ENCODE measurements at regions not wholly inside any gene's neighbourhood (a gene's known extent, or its start where the extent isn't known, plus 50 kb on each side); places are given as distances from the start of the nearest gene placed in this dataset.
"Not testable (repeated sequence)": the region's sequence is repeated elsewhere in the genome, so short reads cannot be mapped to it uniquely, and the experiment has no call there.

DNA sequence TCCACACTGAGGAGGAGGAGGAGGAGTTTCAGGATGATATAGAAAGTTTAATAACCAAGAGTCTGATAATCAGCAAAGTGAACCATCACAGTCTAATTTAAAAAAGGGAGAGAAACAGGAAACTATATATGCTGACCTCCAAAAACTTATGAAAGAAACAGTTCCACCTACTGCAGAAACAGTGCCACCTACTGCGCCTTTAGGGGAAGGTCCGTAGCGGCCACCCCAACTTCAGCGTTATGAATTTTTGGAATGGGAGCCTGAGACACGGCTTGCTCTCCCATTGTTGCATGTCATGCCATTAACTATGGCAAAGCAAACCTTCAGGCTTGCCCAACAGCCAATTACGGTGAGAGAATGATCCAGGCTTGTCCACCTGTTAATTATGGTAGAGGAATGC lies 1719.2 kb upstream of the LRRTM1 start:
- no peak for DNase-seq (ENCODE audit: low read depth, low spot score)
- no peak overlapping the region for H3K4me3 ChIP-seq (ENCODE audit: low read length)

DNA sequence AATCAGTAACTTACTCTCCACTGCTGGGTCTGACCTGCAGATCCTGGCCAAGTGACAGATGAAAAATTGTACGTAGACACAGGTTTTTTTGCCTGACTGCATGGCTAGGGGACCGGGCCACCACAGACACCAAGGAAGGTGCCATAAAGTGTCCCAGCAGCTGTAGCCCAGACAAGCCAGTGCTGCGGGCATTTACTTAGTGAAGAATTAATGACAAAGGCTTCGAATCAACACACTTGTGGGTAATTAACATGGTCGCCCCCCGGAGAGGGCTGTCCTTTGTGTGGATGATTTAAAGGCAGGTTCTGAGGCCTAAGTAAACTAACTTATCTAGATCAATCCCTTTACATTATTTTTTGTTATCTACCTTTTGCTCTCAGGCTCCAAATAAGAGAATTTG lies 1709.1 kb upstream of the LRRTM1 start:
- no peak overlapping the region for H3K4me3 ChIP-seq (ENCODE audit: low read length)
- DNase-seq (ENCODE audit: low read depth, low spot score) = no peak

DNA sequence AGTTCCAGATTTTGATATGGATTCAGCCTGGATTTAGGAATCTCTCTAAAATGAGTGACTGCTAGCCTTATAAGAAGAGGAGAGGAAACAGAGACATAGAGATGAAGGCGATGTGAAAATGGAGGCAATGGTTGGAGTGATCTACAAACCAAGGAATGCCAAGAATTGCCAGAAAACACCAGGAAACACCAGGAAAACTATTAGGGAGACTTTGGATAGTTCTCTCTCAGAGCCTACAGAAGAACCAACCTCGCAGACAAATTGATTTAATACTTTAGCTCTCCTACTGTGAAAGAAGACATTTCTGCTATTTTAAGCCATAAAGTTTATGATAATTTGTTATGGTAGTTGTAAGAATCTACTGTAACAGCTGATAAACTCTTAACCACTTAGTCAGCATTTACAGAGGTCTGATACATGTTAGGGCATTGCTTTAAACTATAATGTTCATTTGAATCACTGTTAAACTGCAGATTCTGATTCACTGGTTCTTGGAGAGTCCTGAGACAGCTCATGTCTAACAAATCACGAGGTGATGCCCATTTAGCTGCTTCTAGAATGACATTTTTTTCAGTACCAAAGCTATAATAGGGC lies 1702.6 kb upstream of the LRRTM1 start:
- H3K4me3 ChIP-seq (ENCODE audit: low read length) = no peak overlapping the region
- DNase-seq (ENCODE audit: low read depth, low spot score) = no peak

DNA sequence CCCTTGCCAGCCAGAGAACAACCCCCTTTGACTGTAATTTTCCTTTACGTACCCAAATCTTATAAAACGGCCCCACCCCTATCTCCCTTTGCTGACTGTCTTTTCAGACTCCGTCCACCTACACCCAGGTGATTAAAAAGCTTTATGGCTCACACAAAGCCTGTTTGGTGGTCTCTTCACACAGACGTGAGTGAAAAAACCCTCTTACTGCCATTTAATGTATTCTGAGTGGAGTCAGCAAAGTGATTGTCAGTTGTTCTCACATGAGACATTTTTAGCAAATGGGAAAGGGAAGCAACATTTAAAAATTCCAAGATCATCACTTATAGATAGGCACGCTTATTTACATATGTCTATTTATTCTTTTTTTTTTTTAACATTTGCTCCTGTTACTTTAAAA lies 1701.3 kb upstream of the LRRTM1 start:
- DNase-seq (ENCODE audit: low read depth, low spot score); H3K4me3 ChIP-seq (ENCODE audit: low read length): not testable (repeated sequence)

DNA sequence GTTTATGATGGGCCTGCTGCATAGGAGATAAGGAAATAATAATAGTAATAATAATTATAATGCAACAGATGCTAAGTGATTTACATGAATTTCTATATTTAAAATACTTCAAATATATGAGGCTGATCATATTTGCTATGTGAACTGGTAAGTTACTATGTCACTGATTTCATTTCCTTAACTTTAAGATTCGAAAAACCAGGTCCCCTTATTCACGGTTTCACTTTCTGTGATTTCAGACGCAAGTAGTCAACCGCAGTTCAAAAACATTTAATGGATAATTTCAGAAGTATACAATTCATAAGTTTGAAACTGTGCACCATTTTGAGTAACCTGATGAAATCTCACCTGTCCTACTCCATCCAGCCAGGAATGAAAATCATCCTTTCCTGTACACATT lies 1697.1 kb upstream of the LRRTM1 start:
- no peak overlapping the region for H3K4me3 ChIP-seq (ENCODE audit: low read length)
- DNase-seq (ENCODE audit: low read depth, low spot score) = no peak

DNA sequence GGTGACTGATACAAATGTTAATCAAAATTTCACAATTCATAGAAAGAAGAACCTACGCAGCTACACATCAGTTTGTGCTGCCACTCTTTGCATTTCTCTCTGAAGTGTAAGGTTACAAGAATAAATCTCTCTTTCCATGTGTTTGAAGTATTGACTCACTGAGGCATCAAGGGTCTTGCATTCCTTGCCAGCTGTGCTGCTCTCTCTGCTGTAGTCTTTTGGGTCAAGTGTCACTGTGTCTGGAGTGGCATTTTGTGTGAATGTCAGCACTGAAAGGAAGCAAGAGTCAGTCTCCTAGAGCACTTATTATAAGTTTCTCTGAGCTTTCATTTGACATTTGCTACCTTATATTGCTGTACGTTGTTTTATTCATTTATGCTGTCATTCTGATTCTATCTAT lies 1696.1 kb upstream of the LRRTM1 start:
- no peak overlapping the region for H3K4me3 ChIP-seq (ENCODE audit: low read length)
- no peak for DNase-seq (ENCODE audit: low read depth, low spot score)

DNA sequence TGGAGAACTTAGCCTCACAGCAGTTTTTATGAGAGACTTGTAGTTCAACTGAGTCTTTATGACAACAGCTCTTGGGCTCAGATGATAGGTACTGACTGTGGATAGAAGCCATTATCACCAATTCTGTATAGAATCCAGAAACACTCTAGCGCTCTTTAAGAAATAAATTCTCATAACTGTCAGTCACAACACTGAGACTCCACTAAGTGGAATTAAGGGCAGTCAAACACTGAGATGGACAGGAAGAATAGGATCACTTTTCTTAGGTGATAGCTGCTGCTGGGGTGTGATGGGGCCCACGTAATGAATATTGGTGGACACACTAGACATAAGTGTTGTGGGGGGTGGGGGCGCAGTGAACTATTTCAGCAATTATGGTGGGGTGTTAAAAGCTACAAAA lies 1691.8 kb upstream of the LRRTM1 start:
- no peak overlapping the region for H3K4me3 ChIP-seq (ENCODE audit: low read length)

DNA sequence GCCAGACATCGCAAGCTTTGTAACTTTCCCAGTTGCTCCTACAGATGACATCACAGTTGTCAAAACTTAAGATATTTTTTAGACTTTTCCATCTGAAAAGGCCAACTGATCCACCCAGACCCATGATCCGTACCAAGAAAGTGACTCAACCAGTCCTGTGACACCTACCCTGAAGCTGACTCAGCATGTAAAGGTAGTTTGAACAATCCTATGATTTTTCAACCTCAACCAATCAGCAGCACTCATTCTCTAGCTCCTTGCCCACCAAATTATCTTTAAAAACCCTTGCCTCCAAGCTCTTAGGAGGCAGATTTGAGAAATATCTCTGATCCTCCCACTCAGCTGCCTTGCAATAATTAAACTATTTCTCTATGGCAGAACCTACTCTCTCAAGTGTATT lies 1686.7 kb upstream of the LRRTM1 start:
- H3K4me3 ChIP-seq (ENCODE audit: low read length) = no peak overlapping the region
- no peak for DNase-seq (ENCODE audit: low read depth, low spot score)

More for the DNA sequence above, 1691.8 kb upstream of the LRRTM1 start:
- no peak for DNase-seq (ENCODE audit: low read depth, low spot score)

DNA sequence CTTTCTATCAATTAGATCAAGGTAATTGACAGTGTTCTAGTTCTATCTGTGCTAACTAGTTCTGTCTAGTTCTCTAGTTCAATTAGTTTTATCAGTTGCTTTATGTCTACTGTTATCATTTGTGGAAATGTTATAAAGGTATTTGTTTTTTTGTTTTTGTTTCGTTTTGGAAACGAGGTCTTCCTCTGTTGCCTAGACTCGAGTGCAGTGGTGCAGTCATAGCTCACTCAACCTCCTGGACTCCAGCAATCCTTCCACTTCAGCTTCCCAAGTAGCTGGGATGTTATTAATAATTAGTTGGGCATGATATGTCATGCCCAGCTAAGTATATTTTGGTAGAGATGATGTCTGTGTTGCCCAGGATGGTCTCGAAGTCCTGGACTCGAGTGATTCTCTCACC lies 1682.8 kb upstream of the LRRTM1 start:
- DNase-seq (ENCODE audit: low read depth, low spot score) = no peak
- no peak overlapping the region for H3K4me3 ChIP-seq (ENCODE audit: low read length)

DNA sequence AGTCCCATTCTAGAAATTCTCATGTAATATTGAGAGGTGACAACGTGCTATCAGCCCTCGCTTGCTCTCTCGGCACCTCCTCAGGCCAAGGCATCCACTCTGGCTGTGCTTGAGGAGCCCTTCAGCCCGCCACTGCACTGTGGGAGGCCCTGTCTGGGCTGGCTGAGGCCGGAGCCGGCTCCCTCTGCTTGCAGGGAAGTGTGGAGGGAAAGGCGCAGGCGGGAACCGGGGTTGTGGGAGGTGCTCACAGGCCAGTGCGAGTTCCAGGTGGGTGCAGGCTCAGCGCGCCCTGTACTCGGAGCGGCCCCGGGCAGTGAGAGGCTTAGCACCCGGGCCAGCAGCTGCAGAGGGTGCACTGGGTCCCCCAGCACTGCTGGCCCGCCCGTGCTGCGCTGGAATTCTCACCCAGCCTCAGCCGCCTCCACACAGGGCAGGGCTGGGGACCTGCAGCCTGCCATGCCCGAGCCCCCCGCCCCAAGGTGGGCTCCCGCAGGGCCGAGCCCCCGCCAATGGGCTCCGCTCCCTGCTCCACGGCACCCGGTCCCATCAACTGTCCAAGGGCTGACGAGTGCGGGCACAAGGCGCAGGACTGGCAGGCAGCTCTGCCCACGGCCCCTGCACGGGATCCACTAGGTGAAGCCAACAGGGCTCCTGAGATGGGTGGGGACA lies 1680.6 kb upstream of the LRRTM1 start:
- no peak overlapping the region for H3K4me3 ChIP-seq (ENCODE audit: low read length)
- DNase-seq (ENCODE audit: low read depth, low spot score) = no peak

DNA sequence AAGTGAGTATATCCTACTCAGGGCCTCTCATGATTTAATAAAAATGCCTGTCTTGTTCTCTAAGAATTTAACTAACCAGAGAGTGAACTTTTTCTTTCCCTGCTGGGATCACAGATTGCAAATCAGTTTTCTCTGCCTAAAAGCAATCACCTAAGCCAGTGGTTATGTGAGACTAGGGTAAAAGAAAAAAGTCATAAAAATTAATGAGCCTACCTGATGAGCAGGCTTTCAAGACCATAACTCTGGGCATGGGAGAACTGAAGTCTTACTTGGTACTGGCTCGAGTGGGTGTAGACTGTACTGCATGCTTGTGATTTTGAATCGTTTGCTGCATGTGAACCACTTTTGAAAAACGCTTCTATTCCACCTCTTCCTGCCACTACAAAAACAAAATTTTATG lies 1677.0 kb upstream of the LRRTM1 start:
- DNase-seq (ENCODE audit: low read depth, low spot score) = no peak
- H3K4me3 ChIP-seq (ENCODE audit: low read length) = no peak overlapping the region

DNA sequence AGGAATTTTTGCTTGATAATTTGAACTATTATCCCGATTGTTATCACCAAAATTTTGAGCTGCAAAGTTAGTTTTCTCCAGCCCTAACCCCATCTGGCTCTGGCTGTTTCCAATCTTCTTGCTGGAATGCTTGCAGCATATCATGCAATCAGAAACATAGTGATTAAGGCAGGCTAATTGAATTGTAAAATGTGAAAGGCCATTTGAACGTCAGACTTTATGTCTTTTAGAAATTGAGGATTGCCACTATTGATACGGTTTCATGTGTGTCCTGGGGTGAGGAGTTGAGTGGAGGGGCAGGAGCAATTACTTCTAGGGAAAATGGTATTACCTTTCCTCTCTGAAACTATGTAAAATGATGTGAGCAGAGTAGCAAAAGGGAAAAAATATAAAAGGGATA lies 1674.5 kb upstream of the LRRTM1 start:
- DNase-seq (ENCODE audit: low read depth, low spot score) = no peak
- no peak overlapping the region for H3K4me3 ChIP-seq (ENCODE audit: low read length)

DNA sequence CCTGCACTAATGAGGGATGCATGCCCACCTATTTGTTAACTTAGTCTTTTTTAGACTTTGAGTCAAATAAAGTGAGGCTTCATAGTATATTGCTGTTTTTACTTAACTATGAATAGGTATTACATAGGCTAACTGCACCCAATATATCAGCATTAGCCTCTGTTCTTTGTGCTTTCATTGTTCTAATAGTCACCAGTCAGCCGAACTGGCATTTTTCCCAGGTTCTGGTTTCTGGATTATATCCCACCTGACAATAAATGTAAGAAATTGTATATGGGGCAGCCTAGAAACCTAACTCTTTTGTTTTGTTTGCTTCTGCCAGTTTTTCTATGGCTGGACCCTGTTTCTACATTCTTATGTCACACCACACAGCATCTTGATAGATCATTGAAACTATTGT lies 1672.4 kb upstream of the LRRTM1 start:
- no peak overlapping the region for H3K4me3 ChIP-seq (ENCODE audit: low read length)
- DNase-seq (ENCODE audit: low read depth, low spot score) = no peak

DNA sequence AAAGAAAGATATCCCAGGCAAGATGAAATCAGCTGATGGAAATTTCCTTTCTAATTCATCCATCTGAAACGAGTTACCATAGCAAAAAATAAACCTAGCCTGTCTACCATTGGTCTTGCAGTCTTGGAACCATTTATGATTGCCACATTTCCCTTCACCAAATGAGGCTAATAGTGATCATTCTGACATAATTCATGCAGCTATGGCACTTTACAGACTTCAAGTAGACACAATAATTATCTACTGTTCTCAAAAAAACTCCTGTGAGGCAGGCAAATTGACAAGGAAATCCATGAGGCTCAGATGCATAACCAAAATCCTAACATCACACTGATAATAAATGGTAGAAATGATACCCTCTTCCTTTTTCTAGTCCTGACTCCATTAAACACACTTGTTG lies 1669.7 kb upstream of the LRRTM1 start:
- no peak overlapping the region for H3K4me3 ChIP-seq (ENCODE audit: low read length)
- DNase-seq (ENCODE audit: low read depth, low spot score) = no peak

DNA sequence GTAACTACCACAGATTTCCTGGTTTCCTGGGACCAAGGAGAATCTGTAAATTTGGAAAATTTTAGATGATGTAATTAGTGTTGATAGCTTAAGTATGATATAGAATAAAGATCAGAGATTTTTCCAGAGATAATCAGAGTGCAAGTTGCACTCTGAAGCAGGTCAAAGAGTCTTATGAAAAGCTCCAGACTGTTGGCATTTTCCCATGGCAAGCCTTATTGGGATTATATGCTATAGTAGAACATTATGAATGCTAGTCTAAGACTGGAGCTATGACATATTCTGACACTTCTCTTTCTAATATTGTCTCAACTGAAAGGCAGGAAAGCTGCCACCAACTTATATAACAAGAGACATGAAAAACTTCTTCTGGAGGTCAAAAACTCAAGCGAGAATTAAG lies 1638.3 kb upstream of the LRRTM1 start:
- H3K4me3 ChIP-seq (ENCODE audit: low read length) = no peak overlapping the region
- no peak for DNase-seq (ENCODE audit: low read depth, low spot score)

DNA sequence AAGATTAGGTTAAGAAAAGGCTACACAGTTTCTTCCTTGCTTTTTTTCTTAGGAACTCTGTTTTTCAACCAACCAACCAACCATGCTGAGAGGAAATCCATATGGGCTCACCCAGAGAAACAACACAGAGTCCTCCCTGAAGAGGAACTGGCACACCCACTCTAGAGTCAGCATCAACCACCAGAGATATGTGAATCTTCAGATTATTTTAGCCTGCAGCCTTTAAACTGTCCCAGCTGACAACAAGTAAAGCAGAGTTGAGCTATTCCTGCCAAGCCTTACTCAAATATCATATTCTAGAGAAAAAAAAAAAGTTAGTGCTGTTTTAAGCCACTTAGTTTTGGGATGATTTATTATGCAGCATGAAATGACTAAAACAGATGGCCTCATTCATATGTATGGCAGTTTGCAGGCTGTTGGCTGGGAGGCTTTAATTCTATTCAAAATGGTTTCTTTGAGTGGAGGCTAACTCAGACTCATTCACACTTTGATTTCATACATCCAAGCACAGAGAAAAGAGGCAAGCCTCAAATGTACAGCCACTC lies 1637.7 kb upstream of the LRRTM1 start:
- H3K4me3 ChIP-seq (ENCODE audit: low read length) = no peak overlapping the region
- DNase-seq (ENCODE audit: low read depth, low spot score) = no peak

DNA sequence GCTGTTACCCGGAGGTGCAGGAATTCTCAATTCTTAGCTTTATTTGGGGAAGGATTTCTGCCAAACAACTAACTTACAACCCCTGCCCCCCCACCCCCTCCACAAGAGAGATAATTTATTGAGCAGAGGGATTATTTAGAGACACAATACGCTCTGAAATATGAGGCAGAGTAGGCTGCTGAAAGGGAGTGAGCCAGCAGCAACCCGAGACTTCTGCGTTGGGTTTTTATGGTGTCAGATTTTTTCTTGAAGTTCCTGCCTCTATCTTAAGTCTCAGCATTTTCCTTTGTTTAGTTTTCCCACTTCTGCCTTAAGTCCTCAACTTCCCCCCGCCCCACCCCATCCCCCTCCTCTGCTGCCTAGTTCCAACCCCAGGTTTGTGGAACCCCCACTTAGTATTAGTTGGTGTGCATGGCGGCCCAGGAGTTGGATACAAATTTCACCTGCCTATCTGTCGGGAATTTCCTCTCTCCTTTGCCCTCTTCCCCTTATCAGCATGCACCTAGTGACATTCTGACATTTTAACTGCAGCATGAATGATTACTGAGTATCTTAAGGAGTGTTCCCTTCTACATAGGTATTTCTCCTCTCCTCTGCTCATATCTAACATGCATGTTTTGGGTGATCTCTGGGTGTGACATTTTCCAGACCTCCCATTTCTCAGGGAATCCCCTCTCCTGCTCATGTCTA lies 1635.9 kb upstream of the LRRTM1 start:
- H3K4me3 ChIP-seq (ENCODE audit: low read length) = no peak overlapping the region
- DNase-seq (ENCODE audit: low read depth, low spot score) = no peak

DNA sequence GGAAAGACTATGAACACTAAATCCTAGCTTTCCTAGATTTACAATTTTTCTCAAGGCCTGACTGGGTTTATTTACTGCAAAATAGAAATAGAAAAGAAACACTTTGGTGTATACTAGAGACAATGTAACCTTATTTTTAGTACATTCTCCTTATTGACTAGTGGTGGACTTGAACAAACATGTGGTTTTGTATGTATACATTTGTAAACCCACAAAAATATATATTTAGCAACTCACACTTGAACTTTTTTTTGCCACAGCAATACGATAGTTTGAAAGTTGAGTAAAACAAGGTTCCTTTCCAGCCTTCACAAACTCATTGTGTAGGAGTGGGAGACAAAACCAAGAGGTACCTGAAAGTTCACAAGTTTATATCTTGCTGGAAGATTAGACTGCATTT lies 1633.4 kb upstream of the LRRTM1 start:
- no peak for DNase-seq (ENCODE audit: low read depth, low spot score)
- H3K4me3 ChIP-seq (ENCODE audit: low read length) = no peak overlapping the region

DNA sequence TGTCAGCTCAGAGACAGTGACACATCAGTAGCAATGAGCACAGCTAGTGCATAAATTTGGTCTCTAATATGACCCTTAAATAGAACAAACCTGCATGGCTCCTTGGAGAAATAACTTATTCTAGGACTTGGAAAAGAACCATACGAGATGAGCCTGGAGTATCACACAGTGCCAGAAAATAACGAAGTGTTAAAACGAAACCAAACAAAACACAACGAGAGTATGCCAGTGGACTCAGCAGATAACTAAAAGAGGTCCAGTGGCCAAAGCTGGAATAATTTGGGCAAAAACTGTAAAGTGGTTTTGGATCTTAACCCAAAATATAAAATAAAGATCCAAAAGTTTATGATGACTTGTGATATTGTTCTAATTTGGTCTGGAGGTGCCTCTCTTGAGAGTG lies 1599.0 kb upstream of the LRRTM1 start:
- no peak for DNase-seq (ENCODE audit: low read depth, low spot score)

DNA sequence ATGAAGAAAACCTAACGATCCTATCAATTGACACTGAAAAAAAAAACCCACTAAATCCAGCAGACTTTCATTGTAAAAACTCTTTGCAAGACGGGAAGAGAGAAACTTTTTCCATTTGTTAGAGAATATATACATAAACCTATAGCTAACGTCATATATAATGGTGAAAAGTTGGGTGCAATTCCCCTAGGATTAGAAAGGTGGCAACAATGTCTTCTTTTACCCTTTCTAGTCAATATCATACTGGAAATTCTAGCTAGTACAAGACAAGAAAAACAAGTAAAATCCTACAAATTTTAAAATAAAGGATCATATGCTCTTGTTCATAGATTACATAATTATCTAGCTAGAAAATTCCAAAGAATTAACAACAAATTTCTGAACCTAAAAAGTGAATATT lies 1596.5 kb upstream of the LRRTM1 start:
- H3K4me3 ChIP-seq (ENCODE audit: low read length) = no peak overlapping the region
- DNase-seq (ENCODE audit: low read depth, low spot score) = peak; percentile 3

More for the DNA sequence above, 1599.0 kb upstream of the LRRTM1 start:
- no peak overlapping the region for H3K4me3 ChIP-seq (ENCODE audit: low read length)
